ENCODE measurements at regions not wholly inside any gene's neighbourhood (a gene's known extent, or its start where the extent isn't known, plus 50 kb on each side); places are given as distances from the start of the nearest gene placed in this dataset.
"Not testable (repeated sequence)": the region's sequence is repeated elsewhere in the genome, so short reads cannot be mapped to it uniquely, and the experiment has no call there.

DNA sequence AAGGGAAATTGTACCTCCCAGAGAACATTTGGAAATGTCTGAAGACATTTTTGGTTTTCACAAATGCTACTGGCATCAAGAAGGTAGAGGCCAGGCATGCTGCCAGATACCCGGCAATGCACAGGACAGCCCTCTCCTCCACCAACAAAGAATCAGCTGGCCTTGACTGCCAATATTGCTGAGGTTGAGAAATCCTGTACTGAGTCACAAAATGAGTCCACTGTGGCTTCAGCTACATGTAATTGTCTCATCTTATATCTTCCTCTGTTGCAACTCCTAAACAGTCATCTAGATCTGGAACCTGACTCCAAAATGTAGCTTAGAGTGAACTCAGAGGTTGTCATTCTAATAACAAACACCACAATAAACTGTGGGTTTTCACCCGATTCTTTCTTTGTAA, 327.5 kb upstream of the POGK start:
- peak; percentile 52 for DNase-seq
- no peaks in the 10 kb centered on the region for H3K27me3 ChIP-seq
- no peak overlapping the region for H3K4me3 ChIP-seq
- H3K36me3 ChIP-seq, result no peaks in the 10 kb centered on the region
- H3K9me3 ChIP-seq, result no peaks in the 10 kb centered on the region

DNA sequence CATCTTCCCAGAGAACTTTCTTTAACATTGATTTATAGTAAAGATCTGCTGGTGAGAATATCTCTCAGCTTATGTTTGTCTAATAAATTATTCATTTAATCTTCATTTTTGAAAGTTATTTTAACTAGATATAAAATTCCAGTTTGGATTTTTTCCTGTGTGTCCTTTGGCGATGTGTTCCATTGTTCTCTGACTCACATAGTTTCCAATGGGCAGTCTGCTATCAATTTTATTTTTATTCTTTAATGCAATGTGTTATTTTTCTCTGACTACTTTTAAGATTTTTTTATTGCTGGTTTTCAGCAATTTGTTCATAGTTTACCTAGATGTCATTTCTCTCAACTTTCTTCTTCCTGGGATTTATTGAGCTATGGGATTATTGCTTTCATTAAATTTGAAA, 325.2 kb upstream of the POGK start:
- no peak for DNase-seq
- H3K9me3 ChIP-seq, result no peaks in the 10 kb centered on the region
- no peaks in the 10 kb centered on the region for H3K27me3 ChIP-seq
- no peaks in the 10 kb centered on the region for H3K36me3 ChIP-seq
- H3K4me3 ChIP-seq, result no peak overlapping the region

DNA sequence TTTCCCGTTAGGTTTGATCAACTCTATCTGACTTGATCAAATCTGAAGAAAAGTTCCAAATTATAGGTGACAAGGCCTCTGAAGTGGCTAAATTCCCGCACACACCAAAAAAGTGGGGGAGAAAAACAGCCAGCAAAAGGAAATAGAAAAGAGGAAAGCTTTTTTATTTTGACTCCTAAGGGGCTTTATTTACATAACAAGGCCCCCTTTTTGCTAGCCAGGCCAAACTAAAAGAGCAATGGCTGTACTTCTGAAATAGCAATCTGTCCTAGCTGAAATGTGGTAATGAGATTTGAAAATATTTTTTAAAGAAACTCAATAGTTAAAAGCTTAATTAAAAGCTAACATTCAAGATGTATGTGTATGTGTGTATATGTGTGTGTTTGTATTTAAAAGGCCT, 311.5 kb upstream of the POGK start:
- H3K4me3 ChIP-seq, result no peak overlapping the region
- no peak for DNase-seq

DNA sequence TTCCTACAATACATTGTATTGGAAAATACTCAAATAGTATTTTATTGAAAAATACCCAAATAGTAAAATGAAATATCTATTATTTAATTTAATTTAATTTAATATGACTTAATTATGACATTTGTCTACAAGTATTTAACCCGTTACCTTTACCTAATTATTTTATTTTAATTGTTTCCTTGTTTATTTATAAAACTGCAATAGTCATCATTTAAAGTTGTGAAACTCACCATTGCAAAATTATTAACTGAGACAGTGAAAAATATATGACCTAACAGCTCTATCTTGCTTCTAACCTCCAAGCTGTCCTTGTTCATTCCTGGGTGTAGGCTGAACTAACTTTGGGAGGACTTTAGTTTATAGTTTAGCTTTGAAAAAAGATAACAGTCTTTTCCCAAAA, 300.6 kb upstream of the POGK start:
- Histone ChIP-seq H3K36me3 (no peaks in the 10 kb centered on the region), H3K27me3 (no peaks in the 10 kb centered on the region), H3K4me3 (no peak overlapping the region), H3K9me3 (no peaks in the 10 kb centered on the region)
- no peak for DNase-seq

More for the DNA sequence above, 311.5 kb upstream of the POGK start:
- Histone ChIP-seq H3K9me3 (no peaks in the 10 kb centered on the region; the same call in 1 of the 2 replicates), H3K36me3 (no peaks in the 10 kb centered on the region), H3K27me3 (no peaks in the 10 kb centered on the region)

DNA sequence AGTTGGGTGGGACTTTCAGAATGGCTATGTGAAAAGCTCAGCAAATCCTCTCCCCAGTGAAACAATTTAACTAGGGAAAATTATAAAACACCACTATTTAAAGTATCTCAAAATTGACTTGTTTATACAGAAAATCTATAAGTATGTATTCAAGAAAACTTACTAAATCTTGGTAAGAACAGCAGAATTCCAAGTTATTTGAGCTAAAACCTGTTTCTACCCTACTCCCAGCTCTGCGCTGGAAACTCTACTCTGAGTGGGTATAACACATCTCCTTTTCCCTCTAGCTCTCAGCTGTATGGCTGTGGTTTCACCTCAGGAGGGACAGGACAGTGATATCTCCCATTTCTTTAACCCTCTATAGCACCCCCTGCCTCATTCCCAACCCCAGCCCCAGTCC, 295.2 kb upstream of the POGK start:
- Histone ChIP-seq H3K9me3 (no peaks in the 10 kb centered on the region; the same call in 1 of the 2 replicates), H3K4me3 (no peak overlapping the region), H3K27me3 (no peaks in the 10 kb centered on the region), H3K36me3 (no peaks in the 10 kb centered on the region)
- no peak for DNase-seq

DNA sequence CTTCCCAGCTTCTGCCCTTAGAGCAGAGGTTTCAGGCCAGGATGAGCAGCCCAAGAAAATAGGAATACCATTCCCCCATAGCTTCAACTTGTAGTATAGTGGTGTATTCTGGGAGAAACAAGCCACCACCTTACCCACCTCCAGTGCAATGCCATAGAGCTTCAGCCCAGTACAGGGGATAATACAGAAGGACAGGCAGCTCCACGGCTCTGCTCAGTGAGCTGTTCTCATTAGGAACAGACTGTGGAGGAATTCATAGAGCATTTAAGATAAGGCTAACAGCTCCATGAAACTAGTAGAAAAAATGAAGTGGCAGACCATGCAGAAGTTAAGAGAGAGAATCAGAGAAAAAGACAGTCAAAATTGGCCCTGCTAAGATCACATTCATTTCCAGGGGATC, 294.7 kb upstream of the POGK start:
- Histone ChIP-seq H3K9me3 (no peaks in the 10 kb centered on the region; the same call in 1 of the 2 replicates), H3K36me3 (no peaks in the 10 kb centered on the region), H3K4me3 (no peak overlapping the region), H3K27me3 (no peaks in the 10 kb centered on the region)
- DNase-seq, result no peak

DNA sequence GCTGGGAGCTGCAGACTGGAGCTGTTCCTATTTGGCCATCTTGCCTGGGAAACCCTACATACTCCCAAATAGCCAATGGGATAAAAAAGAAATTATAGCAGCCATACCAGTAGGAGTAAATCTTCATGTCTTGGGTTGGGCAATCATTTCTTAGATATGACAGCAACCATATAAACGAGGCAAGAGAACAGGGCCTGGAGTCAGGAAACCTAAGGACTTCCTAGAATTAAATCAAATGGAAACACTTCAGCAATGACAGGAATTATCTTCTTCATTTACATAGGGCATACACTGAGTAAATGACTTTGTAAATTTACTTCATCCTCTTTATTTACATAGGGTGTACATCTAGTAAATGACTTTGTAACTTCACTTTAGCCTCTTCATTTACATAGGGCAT, 286.6 kb upstream of the POGK start:
- H3K36me3 ChIP-seq, result no peaks in the 10 kb centered on the region
- H3K27me3 ChIP-seq, result no peaks in the 10 kb centered on the region
- DNase-seq, result no peak
- H3K4me3 ChIP-seq, result no peak overlapping the region
- H3K9me3 ChIP-seq, result no peaks in the 10 kb centered on the region

DNA sequence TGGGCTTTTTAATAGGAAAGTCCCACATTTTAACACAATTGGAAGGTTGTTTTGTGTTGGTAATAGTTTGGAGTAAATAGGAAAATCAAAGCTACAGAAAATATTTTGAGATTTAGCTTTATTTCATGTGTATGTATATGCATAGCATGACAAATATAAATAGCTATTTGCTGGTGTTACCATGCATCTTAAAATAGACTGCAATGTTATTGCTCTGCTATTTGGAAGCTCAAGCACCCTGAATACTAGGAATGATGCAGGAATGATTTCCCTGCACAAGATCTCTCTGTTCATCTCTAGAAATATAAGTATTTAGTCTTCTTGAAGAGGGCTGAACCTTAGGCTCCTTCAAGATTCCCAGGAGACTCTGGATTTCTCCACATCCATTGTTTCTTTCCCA, 268.3 kb upstream of the POGK start:
- H3K4me3 ChIP-seq, result no peak overlapping the region
- no peak for DNase-seq
- H3K9me3 ChIP-seq, result no peaks in the 10 kb centered on the region
- no peaks in the 10 kb centered on the region for H3K36me3 ChIP-seq
- H3K27me3 ChIP-seq, result no peaks in the 10 kb centered on the region; the same call in 1 of the 2 replicates

DNA sequence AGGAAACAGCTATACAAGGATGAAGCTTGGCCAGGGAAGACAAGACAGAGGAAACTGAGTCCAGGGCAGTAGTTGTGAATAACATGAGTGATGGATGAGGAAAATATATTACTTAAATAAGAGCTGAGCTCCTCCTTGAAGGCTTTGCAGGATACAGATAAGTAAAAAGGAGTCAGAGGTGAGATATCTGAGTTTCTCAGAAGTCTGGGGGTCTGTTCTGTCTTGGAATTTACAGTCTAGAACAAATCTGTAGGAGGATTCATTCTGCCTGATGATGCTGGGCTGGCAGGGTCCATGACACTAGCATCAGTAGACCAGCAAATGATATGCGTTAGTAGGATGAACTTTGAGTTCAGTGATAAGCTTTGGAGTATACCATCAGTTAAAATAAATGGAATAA, 266.1 kb upstream of the POGK start:
- H3K9me3 ChIP-seq, result no peaks in the 10 kb centered on the region
- no peak for DNase-seq
- no peaks in the 10 kb centered on the region; the same call in 1 of the 2 replicates for H3K27me3 ChIP-seq

DNA sequence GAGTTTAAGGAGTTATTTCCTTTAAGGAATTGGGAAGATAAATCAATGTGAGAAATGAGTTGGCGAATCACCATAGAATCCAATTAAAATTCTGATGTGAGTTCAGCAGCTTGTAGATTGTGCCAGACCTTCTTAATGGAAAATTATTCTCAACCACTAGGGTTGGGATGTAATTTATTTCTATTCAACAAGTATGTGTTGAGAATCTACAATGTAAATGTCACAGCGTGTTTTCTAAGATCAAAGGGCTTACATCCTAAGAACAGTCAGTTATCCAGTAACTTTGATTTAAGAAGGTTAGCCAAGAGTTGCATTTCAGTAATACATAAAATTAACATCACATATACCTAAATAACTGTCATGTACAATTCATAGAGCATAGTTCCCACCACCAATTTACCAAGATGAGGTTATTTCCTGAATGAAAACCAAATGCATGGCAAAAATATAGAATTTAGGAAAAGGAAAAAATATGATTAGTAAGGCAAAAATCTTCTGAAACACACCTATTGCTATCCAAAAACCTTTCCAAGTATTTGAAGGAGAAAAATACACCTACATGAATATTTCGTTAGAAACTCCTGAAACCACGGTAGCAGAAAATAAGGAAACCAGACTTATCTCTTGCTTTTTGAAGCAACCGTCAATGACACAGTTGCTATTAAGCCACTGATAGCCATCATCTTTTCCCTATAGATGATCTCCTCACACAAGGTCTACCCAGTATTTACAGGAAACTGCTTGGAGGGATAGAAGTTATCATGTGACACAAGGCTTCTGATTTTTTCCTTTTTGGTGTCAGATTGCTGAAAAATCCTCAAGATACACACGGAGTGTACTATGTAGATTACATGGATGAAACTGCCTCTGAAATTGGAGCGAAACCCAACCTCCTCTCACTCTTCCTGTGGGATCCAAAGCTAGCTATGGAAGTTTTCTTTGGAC, 259.4 kb upstream of the POGK start:
- H3K4me3 ChIP-seq, result no peak overlapping the region

More for the DNA sequence above, 266.1 kb upstream of the POGK start:
- Histone ChIP-seq H3K36me3 (no peaks in the 10 kb centered on the region), H3K4me3 (no peak overlapping the region)

DNA sequence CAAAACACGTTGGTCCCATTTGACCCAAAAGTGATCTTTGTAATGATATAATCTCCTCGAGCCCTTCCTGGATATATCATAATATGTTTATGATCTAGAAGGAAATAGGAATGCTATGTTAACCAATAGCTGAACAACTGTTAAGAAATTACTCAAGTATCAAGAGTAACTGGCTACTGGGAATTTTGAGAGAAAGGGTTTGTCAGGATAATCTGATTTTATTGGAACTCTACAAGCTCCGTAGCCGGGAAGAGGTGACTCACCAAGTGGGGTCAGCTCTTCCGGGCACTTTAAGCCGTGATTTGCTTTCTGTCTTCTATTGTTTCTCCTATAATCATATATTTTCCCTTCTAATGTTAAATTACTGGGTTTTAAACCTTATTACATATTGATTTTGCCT, 250.5 kb upstream of the POGK start:
- DNase-seq, result no peak
- Histone ChIP-seq H3K36me3 (no peaks in the 10 kb centered on the region), H3K4me3 (no peak overlapping the region), H3K27me3 (no peaks in the 10 kb centered on the region; the same call in 1 of the 2 replicates), H3K9me3 (no peaks in the 10 kb centered on the region)

More for the DNA sequence above, 259.4 kb upstream of the POGK start:
- Histone ChIP-seq H3K9me3 (no peaks in the 10 kb centered on the region), H3K36me3 (no peaks in the 10 kb centered on the region), H3K27me3 (no peaks in the 10 kb centered on the region; the same call in none of the 2 replicates)
- no peak for DNase-seq

DNA sequence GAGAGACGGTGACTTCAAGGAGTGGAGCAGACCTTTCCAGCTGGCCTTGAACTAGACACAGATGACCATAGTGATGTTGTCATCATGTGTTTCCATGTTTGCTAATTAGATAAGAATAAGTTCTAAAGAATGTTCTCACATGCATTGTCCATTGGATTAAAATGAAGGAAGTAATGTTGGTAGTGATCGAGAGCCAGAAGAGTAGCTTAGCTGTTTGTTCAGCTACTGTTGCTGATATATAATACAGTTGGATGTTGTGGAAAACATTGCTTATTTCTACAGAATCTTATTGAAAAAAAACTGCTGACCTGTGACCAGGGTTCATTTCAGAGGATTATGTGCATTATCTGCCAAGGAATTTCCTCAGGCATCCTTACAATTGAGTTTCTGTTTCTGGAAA, 249.1 kb upstream of the POGK start:
- H3K27me3 ChIP-seq, result no peaks in the 10 kb centered on the region
- H3K36me3 ChIP-seq, result no peaks in the 10 kb centered on the region
- H3K9me3 ChIP-seq, result no peaks in the 10 kb centered on the region
- no peak for DNase-seq
- H3K4me3 ChIP-seq, result no peak overlapping the region

DNA sequence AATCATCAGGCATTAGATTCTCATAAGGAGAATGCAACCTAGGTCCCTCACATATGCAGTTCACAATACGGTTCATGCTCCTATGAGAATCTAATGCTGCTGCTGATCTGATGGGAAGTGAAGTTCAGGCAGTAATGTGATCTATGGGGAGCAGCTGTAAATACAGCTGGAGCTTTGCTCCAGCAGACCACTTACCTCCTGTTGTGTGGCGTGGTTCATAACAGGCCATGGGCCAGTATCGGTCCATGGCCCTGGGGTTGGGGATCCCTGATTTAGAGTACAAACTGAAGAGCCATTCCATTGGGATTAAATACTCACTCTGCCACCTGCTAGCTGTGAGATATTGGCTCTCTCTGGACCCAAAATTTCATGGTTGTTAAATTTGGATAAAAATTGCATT, 244.6 kb upstream of the POGK start:
- Histone ChIP-seq H3K36me3 (no peaks in the 10 kb centered on the region), H3K4me3 (no peak overlapping the region), H3K9me3 (no peaks in the 10 kb centered on the region), H3K27me3 (no peaks in the 10 kb centered on the region)
- DNase-seq, result no peak

DNA sequence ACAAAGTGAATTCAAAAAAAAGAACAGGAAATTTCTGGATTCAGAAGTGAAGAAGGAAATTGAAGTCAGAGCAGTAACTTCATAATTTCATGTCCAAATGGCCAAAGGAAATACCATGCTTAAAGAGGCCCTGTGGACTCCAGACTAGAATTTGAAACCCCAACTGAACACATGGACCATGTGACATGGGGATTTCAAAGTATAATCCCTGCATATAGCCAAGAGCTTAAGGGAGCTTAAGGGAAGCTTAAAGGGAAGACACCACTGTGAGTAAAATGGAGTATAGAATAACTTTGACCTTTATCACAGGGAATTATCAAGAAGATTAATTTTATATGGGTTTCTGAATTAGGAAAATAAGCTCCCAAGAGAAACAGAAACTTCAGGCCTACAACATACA, 241.8 kb upstream of the POGK start:
- Histone ChIP-seq H3K36me3 (no peaks in the 10 kb centered on the region), H3K27me3 (no peaks in the 10 kb centered on the region), H3K4me3 (no peak overlapping the region), H3K9me3 (no peaks in the 10 kb centered on the region)
- DNase-seq, result no peak

DNA sequence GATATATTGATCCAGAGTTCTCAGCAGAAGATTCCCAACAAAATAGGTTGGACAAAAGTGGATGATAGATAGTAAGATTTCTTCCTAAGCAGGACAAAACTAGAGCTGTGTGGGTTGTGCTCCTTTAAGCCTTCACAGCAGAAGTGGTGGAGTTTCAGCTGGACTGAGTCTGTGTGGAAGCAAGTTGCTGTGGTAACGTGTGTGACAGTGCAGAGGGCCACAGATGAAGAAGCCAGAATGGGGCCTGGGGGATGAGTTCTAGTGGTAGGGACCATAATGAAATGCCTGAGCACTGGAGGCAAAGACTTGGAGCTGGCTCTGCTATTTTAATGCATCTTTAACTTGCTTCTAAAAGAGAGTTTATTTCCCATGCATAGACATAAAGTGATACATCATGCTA, 238.7 kb upstream of the POGK start:
- no peaks in the 10 kb centered on the region for H3K9me3 ChIP-seq
- H3K36me3 ChIP-seq, result no peaks in the 10 kb centered on the region
- H3K4me3 ChIP-seq, result no peak overlapping the region
- no peak for DNase-seq
- no peaks in the 10 kb centered on the region for H3K27me3 ChIP-seq

DNA sequence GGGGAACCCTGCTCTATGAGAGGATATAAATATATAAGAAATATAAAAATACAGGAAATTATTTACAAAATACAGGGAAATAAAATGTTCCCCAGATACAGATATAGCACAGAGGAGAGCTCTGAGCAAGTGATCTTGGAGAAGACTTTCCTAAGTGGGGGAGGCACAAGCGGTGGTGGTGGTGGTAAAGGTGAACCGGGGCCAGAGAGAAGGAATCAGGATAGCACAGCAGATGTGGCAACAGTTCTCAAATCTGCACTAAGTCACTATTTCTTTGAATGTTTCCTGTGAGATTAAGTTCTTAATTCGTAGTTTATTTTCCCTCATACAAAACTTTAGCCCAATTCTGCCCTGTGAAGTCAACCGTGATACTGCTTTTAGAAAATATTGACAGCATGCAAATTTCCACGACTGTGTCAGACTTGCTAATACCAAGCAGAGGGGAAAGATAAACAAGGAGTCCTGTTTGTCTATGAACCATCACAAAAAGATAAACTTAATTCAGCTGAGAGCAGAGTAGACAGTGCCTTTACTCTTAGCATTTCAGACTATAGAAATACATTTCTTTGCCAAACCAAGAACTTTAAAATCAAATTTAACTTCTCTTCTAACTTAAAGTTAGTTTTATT, 237.5 kb upstream of the POGK start:
- Histone ChIP-seq H3K9me3 (no peaks in the 10 kb centered on the region), H3K36me3 (no peaks in the 10 kb centered on the region), H3K4me3 (no peak overlapping the region), H3K27me3 (no peaks in the 10 kb centered on the region)
- no peak for DNase-seq

DNA sequence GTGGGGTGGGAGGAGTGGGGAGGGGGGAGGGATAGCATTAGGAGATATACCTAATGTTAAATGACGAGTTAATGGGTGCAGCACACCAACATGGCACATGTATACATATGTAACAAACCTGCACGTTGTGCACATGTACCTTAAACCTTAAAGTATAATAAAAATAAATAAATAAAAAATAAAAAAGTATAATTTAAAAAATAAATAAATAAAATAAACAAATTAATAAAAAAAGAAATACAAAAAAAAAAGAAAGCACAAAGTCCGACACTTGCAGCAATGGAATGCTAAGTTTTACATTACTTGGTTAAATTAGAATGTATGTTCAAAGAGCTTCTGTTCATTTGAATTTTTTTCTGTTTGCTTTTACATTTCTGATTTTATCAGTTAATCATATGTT, 236.5 kb upstream of the POGK start:
- DNase-seq, H3K4me3 ChIP-seq, H3K9me3 ChIP-seq, H3K36me3 ChIP-seq, H3K27me3 ChIP-seq: not testable (repeated sequence)

DNA sequence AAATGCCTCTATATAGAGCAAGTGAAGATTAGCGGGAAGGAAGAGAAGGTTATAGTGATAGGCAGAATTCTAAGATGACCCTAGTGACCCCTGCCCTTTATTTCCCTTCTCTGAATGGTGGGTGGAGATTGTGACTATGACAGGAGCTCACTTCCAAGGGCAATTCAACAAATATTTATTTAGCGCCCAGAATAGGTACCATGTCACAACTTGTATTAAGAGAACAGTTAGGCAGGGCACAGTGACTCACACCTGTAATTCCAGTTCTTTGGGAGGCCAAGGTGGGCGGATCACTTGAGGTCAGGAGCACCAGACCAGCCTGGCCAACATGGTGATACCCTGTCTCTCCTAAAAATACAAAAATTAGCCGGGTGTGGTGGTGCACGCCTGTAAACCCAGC, 236.0 kb upstream of the POGK start:
- Histone ChIP-seq H3K4me3 (no peak overlapping the region), H3K36me3 (no peaks in the 10 kb centered on the region), H3K27me3 (no peaks in the 10 kb centered on the region), H3K9me3 (no peaks in the 10 kb centered on the region)
- no peak for DNase-seq
